T-helper 1 cell treated with Interleukin-12 subunit alpha and Interleukin-12 subunit beta and Interleukin-4 antibody, amounts not matched to agents 30 ng/mL and 1 ng/mL, for 36 hours (primary cell): ENCODE measurements at regions not wholly inside any gene's neighbourhood (a gene's known extent, or its start where the extent isn't known, plus 50 kb on each side); places are given as distances from the start of the nearest gene placed in this dataset.
"Not testable (repeated sequence)": the region's sequence is repeated elsewhere in the genome, so short reads cannot be mapped to it uniquely, and the experiment has no call there.

Source experiments
- intact Hi-C: fragments of 100-400 bp; cut with micrococcal nuclease; formaldehyde crosslinking; loops from one replicate; pipeline ENCODE4 v1.15.1; 2024

- intact Hi-C loops: loop anchor here (2.0 to 10.0 kb wide), 2 partner anchors 269 to 329 kb away; no protein-coding TSS in a partner anchor
Observed at GRCh38 chr14:105675905-105676670, 149.7 kb downstream of the TMEM121 start.

- intact Hi-C loops: loop anchor here (10.0 kb wide), 1 partner anchor 327 kb away; no protein-coding TSS in a partner anchor
Observed at GRCh38 chr14:105678057-105678456, 151.7 kb downstream of the TMEM121 start.

GRCh38 chr14:105678996-105679958, 152.9 kb downstream of the TMEM121 start:
- intact Hi-C loops: loop anchor here (10.0 kb wide), 1 partner anchor 326 kb away; no protein-coding TSS in a partner anchor

GRCh38 chr14:105679959-105680735, 153.8 kb downstream of the TMEM121 start:
- intact Hi-C loops: loop anchor here (10.0 kb wide), 1 partner anchor 325 kb away; no protein-coding TSS in a partner anchor

GRCh38 chr14:105680736-105681098, 154.3 kb downstream of the TMEM121 start:
- intact Hi-C loops: not testable (repeated sequence)

GRCh38 chr14:105681606-105682185, 155.3 kb downstream of the TMEM121 start:
- intact Hi-C loops: not testable (repeated sequence)

- intact Hi-C loops: not testable (repeated sequence)
Observed at GRCh38 chr14:105682442-105682841, 156.1 kb downstream of the TMEM121 start.

- intact Hi-C loops: no loop called here
Observed at GRCh38 chr14:105682956-105683570, 156.7 kb downstream of the TMEM121 start.

- intact Hi-C loops: not testable (repeated sequence)
Observed at GRCh38 chr14:105684056-105684455, 157.7 kb downstream of the TMEM121 start.

- intact Hi-C loops: not testable (repeated sequence)
Observed at GRCh38 chr14:105684597-105684996, 158.2 kb downstream of the TMEM121 start.

GRCh38 chr14:105685003-105685402, 158.6 kb downstream of the TMEM121 start:
- intact Hi-C loops: no loop called here

GRCh38 chr14:105685605-105686004, 159.2 kb downstream of the TMEM121 start:
- intact Hi-C loops: not testable (repeated sequence)

- intact Hi-C loops: not testable (repeated sequence)
Observed at GRCh38 chr14:105686050-105686449, 159.7 kb downstream of the TMEM121 start.

- intact Hi-C loops: not testable (repeated sequence)
Observed at GRCh38 chr14:105686462-105687170, 160.2 kb downstream of the TMEM121 start.

GRCh38 chr14:105687171-105688022, 161.0 kb downstream of the TMEM121 start:
- intact Hi-C loops: not testable (repeated sequence)

GRCh38 chr14:105688023-105688351, 161.6 kb downstream of the TMEM121 start:
- intact Hi-C loops: not testable (repeated sequence)

- intact Hi-C loops: not testable (repeated sequence)
Observed at GRCh38 chr14:105688664-105689221, 162.4 kb downstream of the TMEM121 start.

- intact Hi-C loops: no loop called here
Observed at GRCh38 chr14:105689722-105690121, 163.3 kb downstream of the TMEM121 start.
